ENCODE measurements at regions not wholly inside any gene's neighbourhood (a gene's known extent, or its start where the extent isn't known, plus 50 kb on each side); places are given as distances from the start of the nearest gene placed in this dataset.

- Histone ChIP-seq H2AK5ac (ENCODE audit: insufficient read length, low read length) (no peak overlapping the region), H3K4me1 (ENCODE audit: insufficient read depth, low read length) (no peaks in the 10 kb centered on the region), H3K27me3 (ENCODE audit: insufficient read depth, low read length) (no peaks in the 10 kb centered on the region; the same call in 1 of the 2 replicates), H3K27ac (ENCODE audit: insufficient read length, low read depth, low read length) (no peak overlapping the region), H2BK120ac (ENCODE audit: low read depth, low read length, poor library complexity, severe bottlenecking) (no peak overlapping the region), H3K18ac (ENCODE audit: insufficient read length, low read depth, low read length) (no peak overlapping the region), H3K56ac (ENCODE audit: insufficient read length, low read depth, low read length) (no peak overlapping the region), H4K5ac (ENCODE audit: insufficient read length, low read depth, low read length) (no peak overlapping the region), H3K9ac (ENCODE audit: extremely low read depth, insufficient read length, low read length) (no peak overlapping the region), H3T11ph (ENCODE audit: low read length) (no peak overlapping the region), H3K14ac (ENCODE audit: insufficient read depth, low read length) (no peak overlapping the region), H2BK20ac (ENCODE audit: low read depth, low read length, poor library complexity, severe bottlenecking) (no peak overlapping the region), H2BK15ac (ENCODE audit: low read depth, low read length) (no peak overlapping the region), H2BK5ac (ENCODE audit: insufficient read length, low read length) (no peak overlapping the region), H4K91ac (ENCODE audit: insufficient read length, low read depth, low read length) (no peak overlapping the region), H2BK12ac (ENCODE audit: insufficient read length, low read depth, low read length) (no peak overlapping the region), H3K4ac (ENCODE audit: low read depth, low read length) (no peak overlapping the region), H4K8ac (replicated peaks; ENCODE audit: insufficient read length, low read depth, low read length) (no peak overlapping the region), H4K20me1 (ENCODE audit: control insufficient read depth, insufficient read depth, insufficient read length) (no peaks in the 10 kb centered on the region), H3K4me2 (ENCODE audit: insufficient read depth, insufficient read length, low read length) (no peak overlapping the region), H3K9me3 (ENCODE audit: control insufficient read depth, low read depth, low read length) (no peaks in the 10 kb centered on the region), H3K23me2 (ENCODE audit: insufficient read length, low read depth, low read length, poor library complexity, severe bottlenecking) (no peaks in the 10 kb centered on the region), H3K23ac (ENCODE audit: insufficient read length, low read depth, low read length) (no peak overlapping the region), H3K79me1 (ENCODE audit: insufficient read depth, low read depth, low read length, poor library complexity, severe bottlenecking) (no peaks in the 10 kb centered on the region), H2AFZ (ENCODE audit: low read length) (no peak overlapping the region), H3K79me2 (ENCODE audit: insufficient read depth, low read length) (no peaks in the 10 kb centered on the region)
- Mint-ChIP-seq H3K9me3 (peaks cover 4 to 6% of the 10 kb centered on the region in 2 experiments; a peak in 4 of 5 replicates), H3K27ac (no peak overlapping the region), H3K4me3 (no peak overlapping the region), H3K27me3 (ENCODE audit: low read depth) (peaks cover 57% of the 10 kb centered on the region), H3K36me3 (ENCODE audit: insufficient read depth in 1 of 3, low read depth in 3 of 3) (peaks cover 4 to 6% (median 5%) of the 10 kb centered on the region in 3 experiments; a peak in 4 of 7 replicates), H3K4me1 (peaks cover 12 to 13% of the 10 kb centered on the region in 2 experiments)
- WGBS (ENCODE audit: extremely low coverage, insufficient read length, low lambda C conversion rate) = no CpG with 5 or more reads among the region's 4 CpGs
- no peak for TF ChIP-seq CTCF (conservative IDR thresholded peaks at IDR 0.05)
- DNase-seq = no peak
Observed at GRCh38 chr11:119859684-119860083, 130.7 kb upstream of the NECTIN1 start.
